ENCODE measurements at regions not wholly inside any gene's neighbourhood (a gene's known extent, or its start where the extent isn't known, plus 50 kb on each side); places are given as distances from the start of the nearest gene placed in this dataset.
"Not testable (repeated sequence)": the region's sequence is repeated elsewhere in the genome, so short reads cannot be mapped to it uniquely, and the experiment has no call there.

DNA sequence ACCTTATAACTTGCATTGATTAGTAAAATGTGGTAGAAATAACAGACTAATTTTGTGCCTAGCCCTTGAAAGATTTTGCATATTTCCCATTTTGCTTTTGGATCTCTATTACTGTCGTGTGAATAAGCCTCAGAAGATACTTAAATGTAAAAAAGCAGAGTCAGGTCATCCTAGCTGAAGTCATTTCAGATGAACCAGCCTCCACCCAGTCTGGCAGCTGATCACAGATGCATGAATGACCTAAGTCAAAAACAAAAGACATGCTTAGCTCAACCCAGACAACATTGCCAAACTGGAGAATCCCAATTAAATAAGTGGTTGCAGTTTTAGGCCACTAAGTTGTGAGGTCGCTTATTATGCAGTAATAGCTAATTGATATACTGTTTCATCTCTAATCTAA lies 349.9 kb downstream of the C12orf50 start:
- peak; percentile 47 for DNase-seq (ENCODE audit: low spot score)

- peak; percentile 49 for DNase-seq (ENCODE audit: low spot score)
Measured at GRCh38 chr12:87678453-87678852, 350.7 kb downstream of the C12orf50 start.

GRCh38 chr12:87676731-87677130 lies 352.5 kb downstream of the C12orf50 start:
- DNase-seq (ENCODE audit: low spot score): no peak

- no peak for DNase-seq (ENCODE audit: low spot score)
Measured at GRCh38 chr12:87671757-87672156, 357.4 kb downstream of the C12orf50 start.

GRCh38 chr12:87670448-87670847 lies 358.8 kb downstream of the C12orf50 start:
- DNase-seq (ENCODE audit: low spot score): no peak

DNA sequence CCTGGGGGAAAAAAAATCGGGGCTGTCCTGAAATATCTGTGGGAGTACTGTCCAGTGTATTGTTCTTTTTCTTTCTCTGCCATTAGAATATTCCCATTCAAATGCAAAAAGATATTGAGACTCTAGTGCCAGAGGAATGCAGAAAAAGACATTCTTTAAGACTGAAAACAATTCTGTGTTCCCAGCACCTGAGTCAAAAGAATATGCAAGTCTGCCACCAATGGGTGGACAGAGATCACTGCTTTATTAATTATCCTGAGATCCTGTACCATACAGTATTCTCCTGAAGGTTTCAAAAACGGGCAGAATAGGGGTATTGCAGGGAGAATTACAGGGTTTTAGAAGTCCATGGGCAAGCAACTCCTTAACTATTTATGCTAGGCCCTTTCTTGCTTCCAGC lies 361.8 kb downstream of the C12orf50 start:
- peak; percentile 55 for DNase-seq (ENCODE audit: low spot score)

DNA sequence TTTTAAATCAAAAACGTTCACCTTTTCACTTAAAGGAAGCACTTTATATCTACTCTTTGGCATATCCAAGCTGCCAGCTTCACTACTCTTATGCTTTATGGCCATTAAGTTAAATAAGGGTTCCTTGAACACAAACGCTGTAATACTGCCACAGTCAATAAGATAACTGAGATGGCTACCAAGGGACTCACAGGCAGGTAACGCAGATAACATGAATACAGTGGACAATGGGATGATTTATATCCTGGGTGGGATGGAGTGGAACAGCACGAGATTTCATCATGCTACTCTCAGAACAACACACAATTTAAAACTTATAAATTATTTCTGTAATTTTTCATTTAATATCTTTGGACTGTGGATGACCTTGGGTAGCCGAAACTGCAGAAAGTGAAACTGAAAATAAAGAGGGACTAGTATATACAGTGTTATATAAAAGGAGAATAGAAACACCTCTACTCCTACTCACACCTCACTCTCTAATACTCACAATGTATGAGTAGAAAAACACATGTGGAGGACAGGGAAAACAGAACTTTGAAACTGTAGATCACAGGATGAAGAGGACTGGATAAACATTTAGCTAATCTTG lies 367.3 kb downstream of the C12orf50 start:
- peak; percentile 24 for DNase-seq (ENCODE audit: low spot score)

DNA sequence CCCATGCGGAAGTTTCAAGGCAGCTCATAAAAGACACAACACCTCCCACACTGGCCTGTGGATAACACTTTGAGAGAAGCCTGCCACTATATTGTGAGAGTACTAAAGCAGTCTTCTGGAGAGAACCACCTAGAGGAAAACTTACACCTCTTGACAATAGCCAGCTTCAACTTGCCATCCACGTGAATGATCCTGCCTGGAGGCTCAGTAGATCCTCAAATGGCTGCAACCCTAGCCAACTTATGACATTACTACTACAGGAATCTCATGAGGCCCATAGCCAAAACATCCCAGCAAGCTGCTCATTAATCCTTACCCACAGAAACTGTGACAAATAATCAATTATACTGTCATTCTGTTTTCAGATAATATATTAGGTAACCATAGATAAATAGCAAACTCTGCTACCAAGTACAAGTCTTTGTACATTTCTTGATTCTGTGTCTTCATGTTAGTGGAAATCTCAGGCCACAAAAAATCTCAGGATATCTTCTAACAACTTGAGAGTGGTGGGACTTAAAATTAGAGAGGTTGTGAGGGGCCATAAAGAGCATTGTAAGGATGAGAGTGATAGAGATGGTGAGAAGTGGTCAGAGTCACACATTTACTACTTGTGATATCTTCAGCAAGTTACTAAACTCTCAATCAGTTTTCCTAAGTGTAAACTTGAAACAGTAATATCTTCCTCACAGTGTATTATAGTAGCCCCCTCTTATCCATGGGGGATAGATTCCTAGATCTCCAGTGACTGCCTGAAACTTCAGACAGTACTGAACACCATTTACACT lies 368.0 kb downstream of the C12orf50 start:
- DNase-seq (ENCODE audit: low spot score): peak; percentile 30

DNA sequence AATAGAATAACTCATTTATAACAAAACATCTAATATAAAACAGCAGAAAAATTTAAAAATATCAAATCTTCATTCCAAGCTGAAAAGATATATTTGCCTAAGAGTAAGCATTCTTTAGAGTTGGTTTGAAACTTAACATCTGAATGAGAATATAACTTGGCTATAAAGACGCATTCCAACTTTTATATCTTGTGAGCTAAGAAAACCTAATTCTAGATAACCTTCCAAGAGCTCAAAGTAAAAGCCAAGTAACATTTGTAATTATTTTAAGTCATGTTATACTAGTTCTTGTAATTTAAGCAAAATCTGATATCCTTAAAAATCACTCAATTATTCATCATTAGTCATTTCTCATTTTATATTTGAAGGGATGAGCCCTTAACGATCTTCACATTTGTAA lies 368.9 kb downstream of the C12orf50 start:
- DNase-seq (ENCODE audit: low spot score): no peak

GRCh38 chr12:87656311-87656710 lies 372.9 kb downstream of the C12orf50 start:
- no peak for DNase-seq (ENCODE audit: low spot score)

DNA sequence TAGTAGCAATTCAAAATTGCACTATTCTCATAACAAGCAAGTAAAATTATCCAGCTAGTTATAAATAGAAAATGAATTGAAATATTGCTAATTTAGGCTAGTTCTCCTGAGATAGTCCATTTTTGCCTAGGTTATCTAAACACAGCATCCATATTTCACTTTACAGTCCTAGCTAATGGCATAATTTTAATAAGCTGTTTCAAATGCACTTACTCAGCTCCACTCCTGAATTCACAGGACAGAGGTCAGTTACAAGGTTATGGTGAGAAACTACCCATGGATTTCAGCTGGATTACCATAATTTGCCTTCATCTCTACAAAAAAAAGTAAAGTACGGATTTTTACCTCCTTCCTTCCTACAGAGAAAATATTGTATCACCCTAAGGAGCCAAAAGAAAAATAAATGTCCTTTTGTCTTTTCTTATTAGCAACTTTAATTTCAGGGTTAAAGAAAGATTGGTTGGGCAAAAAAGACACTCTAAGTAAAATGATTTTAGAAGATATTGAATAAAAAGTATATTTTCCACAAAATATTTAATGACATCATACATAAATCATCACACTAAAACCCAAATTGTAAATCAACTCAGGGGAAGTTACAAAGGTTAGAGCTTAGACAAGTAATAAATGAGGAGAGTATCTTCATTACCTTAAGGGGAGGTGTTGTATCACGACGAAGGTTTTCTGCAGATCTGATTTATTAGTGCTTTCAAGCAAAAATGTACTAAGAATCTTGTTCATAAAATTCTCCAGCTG lies 377.4 kb downstream of the C12orf50 start:
- no peak for DNase-seq (ENCODE audit: low spot score)

DNA sequence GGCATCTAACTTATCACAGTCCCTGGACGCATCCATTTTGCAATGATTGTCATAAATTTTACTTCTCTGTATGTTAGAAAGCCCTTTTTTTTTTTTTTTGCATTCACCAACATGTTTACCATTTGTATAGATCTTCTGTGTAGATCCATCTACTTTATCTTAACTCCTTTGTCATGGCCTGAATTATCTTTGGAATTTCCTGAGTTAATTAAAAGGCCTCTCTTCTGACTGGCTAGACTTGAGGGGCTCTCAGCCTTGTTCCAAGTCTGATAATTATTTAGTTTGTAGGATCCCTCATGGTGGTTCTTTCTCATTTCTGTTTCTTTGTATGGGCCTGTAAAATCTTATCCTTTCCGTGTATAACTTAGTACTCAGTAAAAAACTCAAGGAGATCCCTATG lies 387.0 kb downstream of the C12orf50 start:
- no peak for DNase-seq (ENCODE audit: low spot score)

DNA sequence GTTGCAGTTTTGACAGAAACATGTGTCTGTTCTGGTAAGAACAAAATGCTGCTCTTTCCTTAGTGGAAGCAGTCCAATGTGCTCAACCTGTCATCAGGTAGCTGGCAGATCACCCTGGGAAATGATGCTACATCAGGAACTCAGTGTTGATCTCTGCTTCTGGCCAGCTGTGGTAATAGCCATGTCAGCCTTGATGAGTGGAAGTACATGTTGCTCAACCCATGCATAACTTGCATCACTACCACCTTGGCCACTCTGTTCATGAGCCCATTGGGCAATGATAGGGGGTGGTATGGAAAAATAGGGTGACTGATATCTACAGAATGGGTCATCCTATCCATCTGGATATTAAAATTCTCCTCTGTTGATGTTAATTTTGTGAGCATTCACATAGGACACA lies 411.0 kb downstream of the C12orf50 start:
- no peak for DNase-seq (ENCODE audit: low spot score)

- DNase-seq (ENCODE audit: low spot score): no peak
Measured at GRCh38 chr12:87612996-87613395, 416.2 kb downstream of the C12orf50 start.

- no peak for DNase-seq (ENCODE audit: low spot score)
Measured at GRCh38 chr12:87608321-87608720, 420.9 kb downstream of the C12orf50 start.

GRCh38 chr12:87603727-87604126 lies 425.5 kb downstream of the C12orf50 start:
- peak; percentile 14 for DNase-seq (ENCODE audit: low spot score)

DNA sequence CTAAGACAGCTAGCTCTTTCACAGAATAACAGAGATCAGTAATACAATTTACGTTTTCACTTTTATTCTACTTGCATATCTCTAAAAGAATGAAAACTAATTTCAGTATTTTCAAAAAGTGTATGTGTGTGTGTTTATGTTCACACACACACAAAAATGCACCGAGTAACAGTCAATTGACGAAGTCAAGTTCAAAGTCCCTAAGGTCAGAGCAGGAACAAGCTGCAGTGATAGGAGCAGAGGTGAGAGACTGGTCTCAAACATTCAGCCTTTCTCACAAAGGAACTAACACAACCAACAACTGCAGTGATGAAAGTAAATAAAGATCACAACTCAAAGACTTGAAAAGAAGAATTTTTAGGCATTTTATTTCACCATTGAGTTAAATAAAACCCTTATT lies 429.7 kb downstream of the C12orf50 start:
- DNase-seq (ENCODE audit: low spot score): no peak

- no peak for DNase-seq (ENCODE audit: low spot score)
Measured at GRCh38 chr12:87597114-87597513, 432.1 kb downstream of the C12orf50 start.

DNA sequence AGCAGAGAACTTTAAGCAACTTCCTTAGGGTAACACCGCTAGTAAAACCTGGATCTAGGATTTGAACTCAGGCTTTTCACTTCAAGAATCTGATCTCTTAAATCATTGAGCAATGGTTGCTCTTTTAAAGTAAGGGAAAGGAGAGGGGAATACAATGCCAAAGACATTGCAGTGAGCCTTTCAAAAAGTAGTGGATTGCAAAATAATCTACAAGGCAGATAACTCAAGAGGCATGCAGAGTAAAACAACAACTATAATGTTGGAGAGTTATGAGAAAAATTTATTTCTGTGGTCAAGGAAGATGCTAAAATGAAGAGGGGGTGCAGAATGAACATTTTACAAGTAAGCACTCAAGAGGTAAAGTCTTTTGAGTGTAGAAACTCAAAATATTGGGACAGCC lies 432.6 kb downstream of the C12orf50 start:
- DNase-seq (ENCODE audit: low spot score): no peak

GRCh38 chr12:87596134-87596533 lies 433.1 kb downstream of the C12orf50 start:
- no peak for DNase-seq (ENCODE audit: low spot score)

GRCh38 chr12:87585882-87586557 lies 443.2 kb downstream of the C12orf50 start:
- no peak for DNase-seq (ENCODE audit: low spot score)

DNA sequence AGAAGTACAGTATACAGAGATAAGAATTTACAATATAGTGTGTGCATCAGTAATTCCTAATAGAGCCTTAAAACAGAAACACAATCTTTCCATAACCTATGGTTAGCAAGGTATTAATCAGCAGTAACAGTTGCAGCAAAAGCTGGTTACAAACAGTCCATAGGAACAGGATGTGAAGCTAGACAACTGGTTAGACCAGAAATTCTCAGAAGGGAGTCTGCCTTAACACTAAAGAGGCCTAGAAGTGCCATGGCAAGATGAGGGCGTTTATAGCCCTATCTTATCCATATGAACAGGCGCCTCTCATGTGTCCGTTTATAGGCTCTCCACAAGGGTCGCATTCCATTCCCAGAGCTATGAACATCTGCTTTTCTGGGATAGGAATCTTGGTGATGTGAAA lies 450.1 kb downstream of the C12orf50 start:
- DNase-seq (ENCODE audit: low spot score): not testable (repeated sequence)

GRCh38 chr12:87575906-87576305 lies 453.3 kb downstream of the C12orf50 start:
- no peak for DNase-seq (ENCODE audit: low spot score)
